ENCODE measurements at regions not wholly inside any gene's neighbourhood (a gene's known extent, or its start where the extent isn't known, plus 50 kb on each side); places are given as distances from the start of the nearest gene placed in this dataset.

GRCh38 chr11:41868606-41869005 lies 409.2 kb upstream of the LRRC4C start:
- no peak for DNase-seq

GRCh38 chr11:41872426-41872825 lies 413.0 kb upstream of the LRRC4C start:
- DNase-seq: no peak

- no peak for DNase-seq
Observed at GRCh38 chr11:41872870-41873269, 413.4 kb upstream of the LRRC4C start.

GRCh38 chr11:41878095-41878494 lies 418.6 kb upstream of the LRRC4C start:
- no peak for DNase-seq

- DNase-seq: peak; percentile 10
Observed at GRCh38 chr11:41879214-41879613, 419.8 kb upstream of the LRRC4C start.

- DNase-seq: no peak
Observed at GRCh38 chr11:41895081-41895480, 435.6 kb upstream of the LRRC4C start.

GRCh38 chr11:41897991-41898390 lies 438.5 kb upstream of the LRRC4C start:
- no peak for DNase-seq

GRCh38 chr11:41917900-41918299 lies 458.4 kb upstream of the LRRC4C start:
- DNase-seq: no peak

GRCh38 chr11:41920374-41920773 lies 460.9 kb upstream of the LRRC4C start:
- DNase-seq: no peak

- DNase-seq: no peak
Observed at GRCh38 chr11:41921746-41922390, 462.4 kb upstream of the LRRC4C start.

GRCh38 chr11:41926339-41926738 lies 466.9 kb upstream of the LRRC4C start:
- DNase-seq: no peak

GRCh38 chr11:41935241-41935640 lies 475.8 kb upstream of the LRRC4C start:
- peak; percentile 46 for DNase-seq

GRCh38 chr11:41935795-41936194 lies 476.3 kb upstream of the LRRC4C start:
- no peak for DNase-seq

GRCh38 chr11:41943656-41944055 lies 484.2 kb upstream of the LRRC4C start:
- DNase-seq: no peak

GRCh38 chr11:41947392-41947791 lies 487.9 kb upstream of the LRRC4C start:
- no peak for DNase-seq

- no peak for DNase-seq
Observed at GRCh38 chr11:41950470-41951143, 491.2 kb upstream of the LRRC4C start.

- no peak for DNase-seq
Observed at GRCh38 chr11:41954034-41954433, 494.6 kb upstream of the LRRC4C start.

GRCh38 chr11:41955066-41955465 lies 495.6 kb upstream of the LRRC4C start:
- no peak for DNase-seq

GRCh38 chr11:41955635-41956400 lies 496.4 kb upstream of the LRRC4C start:
- DNase-seq: no peak

- DNase-seq: no peak
Observed at GRCh38 chr11:41963406-41963805, 504.0 kb upstream of the LRRC4C start.

GRCh38 chr11:41970681-41971080 lies 511.2 kb upstream of the LRRC4C start:
- DNase-seq: no peak

GRCh38 chr11:41971592-41971991 lies 512.1 kb upstream of the LRRC4C start:
- no peak for DNase-seq

GRCh38 chr11:41978945-41979344 lies 519.5 kb upstream of the LRRC4C start:
- no peak for DNase-seq

- DNase-seq: no peak
Observed at GRCh38 chr11:41980741-41981140, 521.3 kb upstream of the LRRC4C start.
